K562 (cell line): ENCODE measurements at regions not wholly inside any gene's neighbourhood (a gene's known extent, or its start where the extent isn't known, plus 50 kb on each side); places are given as distances from the start of the nearest gene placed in this dataset.

ENCODE experiments used
- ATAC-seq: fragments of 200-7000 bp; cut with Tn5 transposase; 3 replicates; pipeline ENCODE4 v1.9.1; 2020; ENCODE audit warnings: moderate library complexity
- BruUV-seq: library from RNA; stranded (reverse); fragments of 400-500 nt; replicated peaks from 2 replicates; lab custom pipeline; 2021; lab: Mats Ljungman, UMichigan
- CTCF ChIA-PET: fragments of 300-600 bp; formaldehyde crosslinking; extraction: SDS; loops from one replicate; lab custom pipeline; 2021; ENCODE audit warnings: low intra/inter-chr PET ratio; lab: Yijun Ruan, JAX
- POLR2A ChIA-PET: fragments of 300-600, 350-650 bp; sonication (Branson Sonifier 250); formaldehyde crosslinking; extraction: SDS; loops from one replicate; lab custom pipeline; 2021; ENCODE audit warnings: antibody characterized with exemption, inconsistent platforms; lab: Yijun Ruan, JAX
- DNase-seq, 4 experiments: peaks; one replicate each; pipeline versions ENCODE4 v3.0.0 to v3.0.0-alpha.2; 2011 to 2018; ENCODE audit warnings: low spot score in 3 of 4, mixed read lengths in 3 of 4; ENCODE audit errors: extremely low read depth in 1 of 4
- FAIRE-seq: peaks from 2 replicates; lab custom pipeline; 2011; peaks lifted over from hg19 to GRCh38; lab: Jason Lieb, UNC
- H2AFZ ChIP-seq: 2 replicates; pipeline ENCODE4 v1.6.0; 2011; ENCODE audit warnings: low read depth, low read length, control low read depth, inconsistent platforms
- H3K27ac ChIP-seq: fragments of 200-600 bp; 3 replicates; pipeline ENCODE4 v1.8.0; 2011; ENCODE audit warnings: low read depth, mild to moderate bottlenecking, control low read depth, inconsistent platforms, low read length, moderate library complexity, mixed read lengths; ENCODE audit errors: extremely low read depth
- H3K27me3 ChIP-seq, 2 experiments: fragments of 300-600 bp in 1 of 2; 2 replicates in 1 of 2; 3 replicates in 1 of 2; pipeline versions ENCODE4 v1.6.0 to v1.8.0; 2011; ENCODE audit warnings: inconsistent platforms in 2 of 2, low read length in 2 of 2, mild to moderate bottlenecking in 1 of 2, mixed read lengths in 1 of 2, moderate library complexity in 1 of 2; ENCODE audit not compliant: control insufficient read depth in 2 of 2, insufficient read depth in 2 of 2
- H3K36me3 ChIP-seq: fragments of 300-600 bp; 3 replicates; pipeline ENCODE4 v1.8.0; 2011; ENCODE audit warnings: mild to moderate bottlenecking, low read length, inconsistent platforms; ENCODE audit not compliant: control insufficient read depth, insufficient read depth
- H3K4me1 ChIP-seq, 2 experiments: fragments of 200-600 bp in 1 of 2; replicated peaks in 1 of 2; 2 replicates in 1 of 2; 3 replicates in 1 of 2; pipeline versions ENCODE4 v1.5.1 to v1.8.0; 2011; ENCODE audit warnings: inconsistent platforms in 2 of 2, low read length in 2 of 2, mild to moderate bottlenecking in 1 of 2, mixed read lengths in 1 of 2, moderate library complexity in 1 of 2; ENCODE audit not compliant: control insufficient read depth in 2 of 2, insufficient read depth in 2 of 2
- H3K4me2 ChIP-seq: 2 replicates; pipeline ENCODE4 v1.6.1; 2011; ENCODE audit warnings: low read length, control low read depth, inconsistent platforms, mixed read lengths; ENCODE audit not compliant: insufficient read depth
- H3K4me3 ChIP-seq: fragments of 200-600 bp; sonication (generic), shearing (Covaris generic); 2 replicates; pipeline ENCODE4 v1.5.1; 2016; ENCODE audit warnings: control low read depth, inconsistent platforms
- H3K79me2 ChIP-seq: fragments of 200-600 bp; 3 replicates; pipeline ENCODE4 v1.8.0; 2011; ENCODE audit warnings: low read length, inconsistent platforms; ENCODE audit not compliant: control insufficient read depth, insufficient read depth
- H3K9ac ChIP-seq, 2 experiments: 2 replicates each; pipeline versions ENCODE4 v1.6.0 to v1.6.1; 2011; ENCODE audit warnings: low read depth in 2 of 2, low read length in 2 of 2, control low read depth in 1 of 2, inconsistent platforms in 1 of 2, mild to moderate bottlenecking in 1 of 2, mixed read lengths in 1 of 2; ENCODE audit not compliant: insufficient read depth in 1 of 2
- H3K9me1 ChIP-seq: one replicate; pipeline ENCODE4 v1.6.0; 2011; ENCODE audit warnings: inconsistent platforms, mild to moderate bottlenecking, low read length, moderate library complexity; ENCODE audit not compliant: control insufficient read depth, insufficient read depth
- H3K9me3 ChIP-seq: replicated peaks from 2 replicates; pipeline ENCODE4 v1.5.1; 2011; ENCODE audit warnings: low read depth, low read length, inconsistent platforms; ENCODE audit not compliant: control insufficient read depth, insufficient read depth
- H4K20me1 ChIP-seq: replicated peaks from 2 replicates; pipeline ENCODE4 v1.6.1; 2011; ENCODE audit warnings: low read length, inconsistent platforms, mixed read lengths; ENCODE audit not compliant: control insufficient read depth, insufficient read depth
- ETV6 ChIP-seq, 3 experiments: fragments of 150-350 bp in 1 of 3; sonication (generic) in 1 of 3; formaldehyde crosslinking in 1 of 3; IDR thresholded peaks; 2 replicates each; pipeline versions ENCODE4 v1.6.1 to v1.8.0; 2014 to 2022; ENCODE audit warnings: borderline replicate concordance in 2 of 3, low read depth in 2 of 3, antibody characterized with exemption in 1 of 3, low read length in 1 of 3, mild to moderate bottlenecking in 1 of 3, missing genetic modification reagents in 1 of 3
- NCOA6 ChIP-seq: fragments of 450-650 bp; IDR thresholded peaks from 2 replicates; pipeline ENCODE4 v1.6.1; 2017; ENCODE audit warnings: mild to moderate bottlenecking
- SREBF1 ChIP-seq: fragments of 150-350 bp; IDR thresholded peaks from 2 replicates; pipeline ENCODE4 v1.6.1; 2014; ENCODE audit warnings: antibody characterized with exemption, low read depth, low read length, borderline replicate concordance
- STAT5B ChIP-seq: fragments of 250-450 bp; sonication (Bioruptor Pico); IDR thresholded peaks from 2 replicates; pipeline ENCODE4 v1.8.0; 2021; ENCODE audit warnings: mild to moderate bottlenecking, inconsistent platforms
- TCF7L2 ChIP-seq: fragments of 150-350 bp; IDR thresholded peaks from 2 replicates; pipeline ENCODE4 v1.6.1; 2016; ENCODE audit warnings: low read depth, mild to moderate bottlenecking, low read length, moderate library complexity
- ZBTB8A ChIP-seq: fragments of 450-650 bp; IDR thresholded peaks from 2 replicates; pipeline ENCODE4 v1.6.1; 2018; ENCODE audit warnings: mild to moderate bottlenecking, moderate library complexity; ENCODE audit not compliant: partially characterized antibody
- ZNF121 ChIP-seq: sonication (generic); formaldehyde crosslinking; conservative IDR thresholded peaks from 2 replicates; pipeline ENCODE4 v1.8.0; 2022; ENCODE audit warnings: missing genetic modification reagents
- ZNF23 ChIP-seq: fragments of 250-450 bp; sonication (Bioruptor Pico); IDR thresholded peaks from 2 replicates; pipeline ENCODE4 v1.4.0; 2020; ENCODE audit warnings: mild to moderate bottlenecking
- ZNF263 ChIP-seq: sonication (generic); formaldehyde crosslinking; IDR thresholded peaks from 2 replicates; pipeline ENCODE4 v1.8.0; 2022; ENCODE audit warnings: mild to moderate bottlenecking, missing genetic modification reagents, borderline replicate concordance
- ZNF274 ChIP-seq: IDR thresholded peaks from 2 replicates; pipeline ENCODE4 v1.6.1; 2011; ENCODE audit warnings: low read depth, mild to moderate bottlenecking, low read length, moderate library complexity, borderline replicate concordance
- ZNF431 ChIP-seq: sonication (generic); formaldehyde crosslinking; IDR thresholded peaks from 2 replicates; pipeline ENCODE4 v1.8.0; 2022; ENCODE audit warnings: mild to moderate bottlenecking, missing genetic modification reagents
- ZNF589 ChIP-seq: fragments of 200-800 bp; sonication (Bioruptor generic); IDR thresholded peaks from 2 replicates; pipeline ENCODE4 v1.6.1; 2016; ENCODE audit warnings: low read depth, missing genetic modification characterization, missing compliant biosample characterization
- WGBS: fragments of 100-300 bp; shearing (Covaris generic); methylation state at CpG from one replicate; pipeline ENCODE4 v1.1.6; 2016; ENCODE audit warnings: low coverage, mixed read lengths; ENCODE audit not compliant: insufficient coverage; ENCODE audit errors: missing lambda C conversion rate; 5-methylcytosine and 5-hydroxymethylcytosine counted together
- in situ Hi-C: fragments of 300-500 bp; cut with MboI; formaldehyde crosslinking; loops from 4 replicates; pipeline ENCODE4 v1.15.0; 2018; ENCODE audit warnings: inconsistent platforms, mixed read lengths
- intact Hi-C: fragments of 100-400 bp; cut with micrococcal nuclease; formaldehyde crosslinking; loops from 2 replicates; pipeline ENCODE4 v1.14.2; 2022
- TF ChIP-seq, protein P1 (sequence below), 2 experiments: fragments of 450-650 bp; IDR thresholded peaks; 2 replicates each; pipeline ENCODE4 v1.6.1; 2018; ENCODE audit warnings: mild to moderate bottlenecking in 2 of 2, low read depth in 1 of 2; ENCODE audit not compliant: partially characterized antibody in 2 of 2
- TF ChIP-seq, protein P2 (sequence below): fragments of 250-450 bp; sonication (Bioruptor Pico); IDR thresholded peaks from 2 replicates; pipeline ENCODE4 v1.4.0; 2020; ENCODE audit warnings: mild to moderate bottlenecking, moderate library complexity
- TF ChIP-seq, protein P3 (sequence below): fragments of 450-650 bp; formaldehyde crosslinking; IDR thresholded peaks from 2 replicates; pipeline ENCODE4 v1.4.0; 2020; ENCODE audit warnings: mild to moderate bottlenecking, mixed read lengths

GRCh38 chr4:117527601-117528000 lies 442.2 kb upstream of the TRAM1L1 start (continued):
- TF ChIP-seq, protein P1, sequence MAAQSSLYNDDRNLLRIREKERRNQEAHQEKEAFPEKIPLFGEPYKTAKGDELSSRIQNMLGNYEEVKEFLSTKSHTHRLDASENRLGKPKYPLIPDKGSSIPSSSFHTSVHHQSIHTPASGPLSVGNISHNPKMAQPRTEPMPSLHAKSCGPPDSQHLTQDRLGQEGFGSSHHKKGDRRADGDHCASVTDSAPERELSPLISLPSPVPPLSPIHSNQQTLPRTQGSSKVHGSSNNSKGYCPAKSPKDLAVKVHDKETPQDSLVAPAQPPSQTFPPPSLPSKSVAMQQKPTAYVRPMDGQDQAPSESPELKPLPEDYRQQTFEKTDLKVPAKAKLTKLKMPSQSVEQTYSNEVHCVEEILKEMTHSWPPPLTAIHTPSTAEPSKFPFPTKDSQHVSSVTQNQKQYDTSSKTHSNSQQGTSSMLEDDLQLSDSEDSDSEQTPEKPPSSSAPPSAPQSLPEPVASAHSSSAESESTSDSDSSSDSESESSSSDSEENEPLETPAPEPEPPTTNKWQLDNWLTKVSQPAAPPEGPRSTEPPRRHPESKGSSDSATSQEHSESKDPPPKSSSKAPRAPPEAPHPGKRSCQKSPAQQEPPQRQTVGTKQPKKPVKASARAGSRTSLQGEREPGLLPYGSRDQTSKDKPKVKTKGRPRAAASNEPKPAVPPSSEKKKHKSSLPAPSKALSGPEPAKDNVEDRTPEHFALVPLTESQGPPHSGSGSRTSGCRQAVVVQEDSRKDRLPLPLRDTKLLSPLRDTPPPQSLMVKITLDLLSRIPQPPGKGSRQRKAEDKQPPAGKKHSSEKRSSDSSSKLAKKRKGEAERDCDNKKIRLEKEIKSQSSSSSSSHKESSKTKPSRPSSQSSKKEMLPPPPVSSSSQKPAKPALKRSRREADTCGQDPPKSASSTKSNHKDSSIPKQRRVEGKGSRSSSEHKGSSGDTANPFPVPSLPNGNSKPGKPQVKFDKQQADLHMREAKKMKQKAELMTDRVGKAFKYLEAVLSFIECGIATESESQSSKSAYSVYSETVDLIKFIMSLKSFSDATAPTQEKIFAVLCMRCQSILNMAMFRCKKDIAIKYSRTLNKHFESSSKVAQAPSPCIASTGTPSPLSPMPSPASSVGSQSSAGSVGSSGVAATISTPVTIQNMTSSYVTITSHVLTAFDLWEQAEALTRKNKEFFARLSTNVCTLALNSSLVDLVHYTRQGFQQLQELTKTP (IDR thresholded peaks at IDR 0.05; ENCODE audit: low read depth in 1 of 2, partially characterized antibody in 2 of 2), result no peak
- no peak for TF ChIP-seq ETV6 (IDR thresholded peaks at IDR 0.05; ENCODE audit: borderline replicate concordance in 1 of 2, low read depth in 2 of 2, low read length in 1 of 2)
- no peak for TF ChIP-seq ETV6 (CRISPR knock-in tag; IDR thresholded peaks at IDR 0.05; ENCODE audit: borderline replicate concordance)
- no peak for TF ChIP-seq ZNF23 (CRISPR knock-in tag)
- no peak for TF ChIP-seq ZNF431 (CRISPR knock-in tag)

- H4K20me1 ChIP-seq, result no peaks in the 10 kb centered on the region
- H3K9me3 ChIP-seq, result no peaks in the 10 kb centered on the region
- no peak overlapping the region for H3K27ac ChIP-seq
- BruUV-seq, result no TSS peak
- H3K9me1 ChIP-seq, result no peaks in the 10 kb centered on the region
- H3K4me2 ChIP-seq, result no peak overlapping the region
- TF ChIP-seq, protein P2, sequence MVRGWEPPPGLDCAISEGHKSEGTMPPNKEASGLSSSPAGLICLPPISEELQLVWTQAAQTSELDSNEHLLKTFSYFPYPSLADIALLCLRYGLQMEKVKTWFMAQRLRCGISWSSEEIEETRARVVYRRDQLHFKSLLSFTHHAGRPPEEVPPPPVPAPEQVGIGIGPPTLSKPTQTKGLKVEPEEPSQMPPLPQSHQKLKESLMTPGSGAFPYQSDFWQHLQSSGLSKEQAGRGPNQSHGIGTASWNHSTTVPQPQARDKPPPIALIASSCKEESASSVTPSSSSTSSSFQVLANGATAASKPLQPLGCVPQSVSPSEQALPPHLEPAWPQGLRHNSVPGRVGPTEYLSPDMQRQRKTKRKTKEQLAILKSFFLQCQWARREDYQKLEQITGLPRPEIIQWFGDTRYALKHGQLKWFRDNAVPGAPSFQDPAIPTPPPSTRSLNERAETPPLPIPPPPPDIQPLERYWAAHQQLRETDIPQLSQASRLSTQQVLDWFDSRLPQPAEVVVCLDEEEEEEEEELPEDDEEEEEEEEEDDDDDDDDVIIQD (CRISPR knock-in tag), result no peak
- TF ChIP-seq ZNF589 (CRISPR knock-in tag) (no peak), TCF7L2 (no peak), ZNF121 (CRISPR knock-in tag) (no peak), ZBTB8A (no peak), STAT5B (no peak), SREBF1 (no peak), NCOA6 (no peak), ZNF274 (no peak), ZNF263 (CRISPR knock-in tag) (no peak)
- TF ChIP-seq, protein P3, sequence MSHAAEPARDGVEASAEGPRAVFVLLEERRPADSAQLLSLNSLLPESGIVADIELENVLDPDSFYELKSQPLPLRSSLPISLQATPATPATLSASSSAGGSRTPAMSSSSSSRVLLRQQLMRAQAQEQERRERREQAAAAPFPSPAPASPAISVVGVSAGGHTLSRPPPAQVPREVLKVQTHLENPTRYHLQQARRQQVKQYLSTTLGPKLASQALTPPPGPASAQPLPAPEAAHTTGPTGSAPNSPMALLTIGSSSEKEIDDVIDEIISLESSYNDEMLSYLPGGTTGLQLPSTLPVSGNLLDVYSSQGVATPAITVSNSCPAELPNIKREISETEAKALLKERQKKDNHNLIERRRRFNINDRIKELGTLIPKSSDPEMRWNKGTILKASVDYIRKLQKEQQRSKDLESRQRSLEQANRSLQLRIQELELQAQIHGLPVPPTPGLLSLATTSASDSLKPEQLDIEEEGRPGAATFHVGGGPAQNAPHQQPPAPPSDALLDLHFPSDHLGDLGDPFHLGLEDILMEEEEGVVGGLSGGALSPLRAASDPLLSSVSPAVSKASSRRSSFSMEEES (CRISPR knock-in tag), result no peak
- ChIA-PET CTCF (no interaction called here), POLR2A (no interaction called here)
- no peak overlapping the region for H2AFZ ChIP-seq
- no peak overlapping the region for H3K4me3 ChIP-seq
- no peaks in the 10 kb centered on the region for H3K27me3 ChIP-seq
- intact Hi-C loops, result no loop called here
- no peak overlapping the region for H3K9ac ChIP-seq
- no peak for DNase-seq
- no peak for ATAC-seq
- H3K4me1 ChIP-seq, result no peaks in the 10 kb centered on the region
- no peak for FAIRE-seq
- in situ Hi-C loops, result no loop called here
- H3K79me2 ChIP-seq, result no peaks in the 10 kb centered on the region
- no peaks in the 10 kb centered on the region for H3K36me3 ChIP-seq
- WGBS, result 0% methylated on average over 3 of the region's 3 CpGs
These were observed 444.0 kb upstream of the TRAM1L1 start for GRCh38 chr4:117529401-117529800.
